HEK293 (cell line): ENCODE measurements at regions not wholly inside any gene's neighbourhood (a gene's known extent, or its start where the extent isn't known, plus 50 kb on each side); places are given as distances from the start of the nearest gene placed in this dataset.

Experiments
- CTCF ChIA-PET: fragments of 350-600 bp; formaldehyde crosslinking; extraction: SDS; loops from one replicate; lab custom pipeline; 2021; ENCODE audit warnings: antibody characterized with exemption; lab: Yijun Ruan, JAX
- POLR2A ChIA-PET: fragments of 300-600 bp; formaldehyde crosslinking; extraction: SDS; loops from one replicate; lab custom pipeline; 2020; ENCODE audit warnings: antibody characterized with exemption, inconsistent platforms; lab: Yijun Ruan, JAX
- H3K27ac ChIP-seq: fragments of 200-500 bp; sonication (Bioruptor generic); 2 replicates; pipeline ENCODE4 v1.5.1; 2014; ENCODE audit warnings: low read depth, low read length, control low read depth, inconsistent platforms; ENCODE audit errors: extremely low read depth
- H3K36me3 ChIP-seq, 2 experiments: fragments of 200-500 bp in 1 of 2; sonication (Bioruptor generic) in 1 of 2; 1 replicate in 1 of 2; 2 replicates in 1 of 2; pipeline ENCODE4 v1.5.1; 2014 to 2017; ENCODE audit warnings: inconsistent platforms in 2 of 2, low read length in 2 of 2; ENCODE audit not compliant: control insufficient read depth in 2 of 2, insufficient read depth in 1 of 2
- H3K4me1 ChIP-seq: fragments of 200-500 bp; sonication (Bioruptor generic); 2 replicates; pipeline ENCODE4 v1.5.1; 2014; ENCODE audit warnings: mild to moderate bottlenecking, low read length, inconsistent platforms; ENCODE audit not compliant: control insufficient read depth, insufficient read depth
- H3K4me3 ChIP-seq: 2 replicates; pipeline ENCODE4 v1.5.1; 2011; ENCODE audit warnings: low read depth, mild to moderate bottlenecking, control low read depth, low read length, moderate library complexity
- H3K9me3 ChIP-seq: fragments of 200-500 bp; sonication (Bioruptor generic); 2 replicates; pipeline ENCODE4 v1.5.1; 2014; ENCODE audit warnings: low read depth, low read length, inconsistent platforms; ENCODE audit not compliant: control insufficient read depth, insufficient read depth
- BCL11A ChIP-seq: fragments of 450-650 bp; formaldehyde crosslinking; IDR thresholded peaks from 2 replicates; pipeline ENCODE4 v1.5.1; 2016; ENCODE audit warnings: low read depth, missing biosample characterization, missing genetic modification characterization
- SCRT2 ChIP-seq: fragments of 450-650 bp; formaldehyde crosslinking; IDR thresholded peaks from 2 replicates; pipeline ENCODE4 v1.5.1; 2016; ENCODE audit warnings: missing biosample characterization, missing genetic modification characterization
- ZBTB44 ChIP-seq: fragments of 450-650 bp; IDR thresholded peaks from 2 replicates; pipeline ENCODE4 v1.5.1; 2018; ENCODE audit warnings: missing biosample characterization, mild to moderate bottlenecking, missing genetic modification characterization
- ZFP41 ChIP-seq: fragments of 450-650 bp; formaldehyde crosslinking; IDR thresholded peaks from 2 replicates; pipeline ENCODE4 v1.5.1; 2016; ENCODE audit warnings: missing biosample characterization, missing genetic modification characterization, borderline replicate concordance
- ZNF211 ChIP-seq: fragments of 450-650 bp; formaldehyde crosslinking; IDR thresholded peaks from 2 replicates; pipeline ENCODE4 v1.5.1; 2016; ENCODE audit warnings: low read depth, missing biosample characterization, missing genetic modification characterization
- ZNF221 ChIP-seq: fragments of 450-650 bp; formaldehyde crosslinking; IDR thresholded peaks from 2 replicates; pipeline ENCODE4 v1.5.1; 2017; ENCODE audit warnings: missing biosample characterization, missing genetic modification characterization, borderline replicate concordance
- ZNF239 ChIP-seq: fragments of 450-650 bp; formaldehyde crosslinking; IDR thresholded peaks from 2 replicates; pipeline ENCODE4 v1.5.1; 2016; ENCODE audit warnings: missing biosample characterization, missing genetic modification characterization
- ZNF37A ChIP-seq: fragments of 450-650 bp; IDR thresholded peaks from 2 replicates; pipeline ENCODE4 v1.5.1; 2018; ENCODE audit warnings: missing biosample characterization, missing genetic modification characterization
- ZNF510 ChIP-seq: fragments of 450-650 bp; formaldehyde crosslinking; IDR thresholded peaks from 2 replicates; pipeline ENCODE4 v1.5.1; 2018; ENCODE audit warnings: mild to moderate bottlenecking, missing genetic modification characterization, missing biosample characterization; ENCODE audit not compliant: insufficient replicate concordance
- ZNF560 ChIP-seq: fragments of 450-650 bp; formaldehyde crosslinking; IDR thresholded peaks from 2 replicates; pipeline ENCODE4 v1.5.1; 2017; ENCODE audit warnings: missing biosample characterization, missing genetic modification characterization, borderline replicate concordance
- ZNF621 ChIP-seq: fragments of 450-650 bp; formaldehyde crosslinking; IDR thresholded peaks from 2 replicates; pipeline ENCODE4 v1.5.1; 2017; ENCODE audit warnings: missing biosample characterization, missing genetic modification characterization
- ZNF623 ChIP-seq: fragments of 450-650 bp; formaldehyde crosslinking; IDR thresholded peaks from 2 replicates; pipeline ENCODE4 v1.5.1; 2016; ENCODE audit warnings: missing biosample characterization, missing genetic modification characterization
- ZNF626 ChIP-seq: fragments of 450-650 bp; sonication (Bioruptor Pico); formaldehyde crosslinking; IDR thresholded peaks from 2 replicates; pipeline ENCODE4 v1.5.1; 2018; ENCODE audit warnings: missing biosample characterization, missing genetic modification characterization, inconsistent platforms
- ZNF747 ChIP-seq: fragments of 450-650 bp; formaldehyde crosslinking; IDR thresholded peaks from 2 replicates; pipeline ENCODE4 v1.5.1; 2016; ENCODE audit warnings: missing biosample characterization, missing genetic modification characterization
- TF ChIP-seq, protein P1 (sequence below): fragments of 450-650 bp; formaldehyde crosslinking; IDR thresholded peaks from 2 replicates; pipeline ENCODE4 v1.5.1; 2016; ENCODE audit warnings: missing biosample characterization, missing genetic modification characterization
- TF ChIP-seq, protein P2 (sequence below): fragments of 450-650 bp; formaldehyde crosslinking; IDR thresholded peaks from 2 replicates; pipeline ENCODE4 v1.5.1; 2016; ENCODE audit warnings: missing biosample characterization, missing genetic modification characterization, low read depth
- TF ChIP-seq, protein P3 (sequence below): fragments of 450-650 bp; formaldehyde crosslinking; IDR thresholded peaks from 2 replicates; pipeline ENCODE4 v1.5.1; 2016; ENCODE audit warnings: missing biosample characterization, missing genetic modification characterization

- TF ChIP-seq BCL11A (tag by site-specific recombination) (no peak), ZNF747 (tag by site-specific recombination) (no peak), ZNF211 (tag by site-specific recombination) (no peak), ZNF626 (tag by site-specific recombination) (no peak), ZNF623 (tag by site-specific recombination) (no peak), ZBTB44 (tag by site-specific recombination) (no peak), SCRT2 (tag by site-specific recombination) (no peak), ZFP41 (tag by site-specific recombination) (no peak), ZNF239 (tag by site-specific recombination) (no peak)
- TF ChIP-seq, protein P1, sequence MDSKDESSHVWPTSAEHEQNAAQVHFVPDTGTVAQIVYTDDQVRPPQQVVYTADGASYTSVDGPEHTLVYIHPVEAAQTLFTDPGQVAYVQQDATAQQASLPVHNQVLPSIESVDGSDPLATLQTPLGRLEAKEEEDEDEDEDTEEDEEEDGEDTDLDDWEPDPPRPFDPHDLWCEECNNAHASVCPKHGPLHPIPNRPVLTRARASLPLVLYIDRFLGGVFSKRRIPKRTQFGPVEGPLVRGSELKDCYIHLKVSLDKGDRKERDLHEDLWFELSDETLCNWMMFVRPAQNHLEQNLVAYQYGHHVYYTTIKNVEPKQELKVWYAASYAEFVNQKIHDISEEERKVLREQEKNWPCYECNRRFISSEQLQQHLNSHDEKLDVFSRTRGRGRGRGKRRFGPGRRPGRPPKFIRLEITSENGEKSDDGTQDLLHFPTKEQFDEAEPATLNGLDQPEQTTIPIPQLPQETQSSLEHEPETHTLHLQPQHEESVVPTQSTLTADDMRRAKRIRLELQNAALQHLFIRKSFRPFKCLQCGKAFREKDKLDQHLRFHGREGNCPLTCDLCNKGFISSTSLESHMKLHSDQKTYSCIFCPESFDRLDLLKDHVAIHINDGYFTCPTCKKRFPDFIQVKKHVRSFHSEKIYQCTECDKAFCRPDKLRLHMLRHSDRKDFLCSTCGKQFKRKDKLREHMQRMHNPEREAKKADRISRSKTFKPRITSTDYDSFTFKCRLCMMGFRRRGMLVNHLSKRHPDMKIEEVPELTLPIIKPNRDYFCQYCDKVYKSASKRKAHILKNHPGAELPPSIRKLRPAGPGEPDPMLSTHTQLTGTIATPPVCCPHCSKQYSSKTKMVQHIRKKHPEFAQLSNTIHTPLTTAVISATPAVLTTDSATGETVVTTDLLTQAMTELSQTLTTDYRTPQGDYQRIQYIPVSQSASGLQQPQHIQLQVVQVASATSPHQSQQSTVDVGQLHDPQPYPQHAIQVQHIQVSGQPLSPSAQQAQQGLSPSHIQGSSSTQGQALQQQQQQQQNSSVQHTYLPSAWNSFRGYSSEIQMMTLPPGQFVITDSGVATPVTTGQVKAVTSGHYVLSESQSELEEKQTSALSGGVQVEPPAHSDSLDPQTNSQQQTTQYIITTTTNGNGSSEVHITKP, result no peak
- TF ChIP-seq, all 188 proteins: peak for 0
Measured at GRCh38 chr2:184363213-184363612, 235.1 kb upstream of the ZNF804A start (continued).

GRCh38 chr2:184367211-184367610 is 231.1 kb upstream of the ZNF804A start:
- H3K4me3 ChIP-seq, result no peak overlapping the region
- H3K9me3 ChIP-seq, result no peaks in the 10 kb centered on the region
- ChIA-PET POLR2A (no interaction called here), CTCF (interaction anchor here (0.7 kb wide), 1 partner anchor 83 kb away, joined by 6 read pairs; no protein-coding TSS in a partner anchor)
- no peak overlapping the region for H3K27ac ChIP-seq
- TF ChIP-seq, protein P2, sequence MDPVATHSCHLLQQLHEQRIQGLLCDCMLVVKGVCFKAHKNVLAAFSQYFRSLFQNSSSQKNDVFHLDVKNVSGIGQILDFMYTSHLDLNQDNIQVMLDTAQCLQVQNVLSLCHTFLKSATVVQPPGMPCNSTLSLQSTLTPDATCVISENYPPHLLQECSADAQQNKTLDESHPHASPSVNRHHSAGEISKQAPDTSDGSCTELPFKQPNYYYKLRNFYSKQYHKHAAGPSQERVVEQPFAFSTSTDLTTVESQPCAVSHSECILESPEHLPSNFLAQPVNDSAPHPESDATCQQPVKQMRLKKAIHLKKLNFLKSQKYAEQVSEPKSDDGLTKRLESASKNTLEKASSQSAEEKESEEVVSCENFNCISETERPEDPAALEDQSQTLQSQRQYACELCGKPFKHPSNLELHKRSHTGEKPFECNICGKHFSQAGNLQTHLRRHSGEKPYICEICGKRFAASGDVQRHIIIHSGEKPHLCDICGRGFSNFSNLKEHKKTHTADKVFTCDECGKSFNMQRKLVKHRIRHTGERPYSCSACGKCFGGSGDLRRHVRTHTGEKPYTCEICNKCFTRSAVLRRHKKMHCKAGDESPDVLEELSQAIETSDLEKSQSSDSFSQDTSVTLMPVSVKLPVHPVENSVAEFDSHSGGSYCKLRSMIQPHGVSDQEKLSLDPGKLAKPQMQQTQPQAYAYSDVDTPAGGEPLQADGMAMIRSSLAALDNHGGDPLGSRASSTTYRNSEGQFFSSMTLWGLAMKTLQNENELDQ, result no peak
- TF ChIP-seq, protein P3, sequence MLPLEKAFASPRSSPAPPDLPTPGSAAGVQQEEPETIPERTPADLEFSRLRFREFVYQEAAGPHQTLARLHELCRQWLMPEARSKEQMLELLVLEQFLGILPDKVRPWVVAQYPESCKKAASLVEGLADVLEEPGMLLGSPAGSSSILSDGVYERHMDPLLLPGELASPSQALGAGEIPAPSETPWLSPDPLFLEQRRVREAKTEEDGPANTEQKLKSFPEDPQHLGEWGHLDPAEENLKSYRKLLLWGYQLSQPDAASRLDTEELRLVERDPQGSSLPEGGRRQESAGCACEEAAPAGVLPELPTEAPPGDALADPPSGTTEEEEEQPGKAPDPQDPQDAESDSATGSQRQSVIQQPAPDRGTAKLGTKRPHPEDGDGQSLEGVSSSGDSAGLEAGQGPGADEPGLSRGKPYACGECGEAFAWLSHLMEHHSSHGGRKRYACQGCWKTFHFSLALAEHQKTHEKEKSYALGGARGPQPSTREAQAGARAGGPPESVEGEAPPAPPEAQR (tag by site-specific recombination), result no peak
- no peak for TF ChIP-seq ZBTB44 (tag by site-specific recombination)
- no peak for TF ChIP-seq ZNF621 (tag by site-specific recombination)
- no peak for TF ChIP-seq ZNF510 (tag by site-specific recombination)
- no peak for TF ChIP-seq ZNF221 (tag by site-specific recombination)
- no peak for TF ChIP-seq ZNF560 (tag by site-specific recombination)
- no peak for TF ChIP-seq ZNF37A (tag by site-specific recombination)
- no peaks in the 10 kb centered on the region for H3K4me1 ChIP-seq
- no peaks in the 10 kb centered on the region for H3K36me3 ChIP-seq
